Liver (tissue), 8 donors: ENCODE measurements at regions not wholly inside any gene's neighbourhood (a gene's known extent, or its start where the extent isn't known, plus 50 kb on each side); places are given as distances from the start of the nearest gene placed in this dataset.

Experiments used
- DNase-seq: peaks from one replicate; pipeline ENCODE4 v3.0.0-alpha.2; 2017; ENCODE audit warnings: low spot score
- H3K27ac ChIP-seq, 2 donors: one replicate each; pipeline ENCODE4 v1.7.0; 2013; ENCODE audit warnings: inconsistent platforms in 2 of 2, low read length in 2 of 2, control low read depth in 1 of 2, low read depth in 1 of 2, mild to moderate bottlenecking in 1 of 2
- H3K27me3 ChIP-seq, 4 donors: one replicate each; pipeline versions ENCODE4 v1.6.1 to v1.7.0; 2013; ENCODE audit warnings: low read length in 3 of 4, inconsistent platforms in 1 of 4, mild to moderate bottlenecking in 1 of 4, moderate library complexity in 1 of 4; ENCODE audit not compliant: control insufficient read depth in 4 of 4, insufficient read depth in 4 of 4
- H3K36me3 ChIP-seq, 4 donors: one replicate each; pipeline versions ENCODE4 v1.6.1 to v1.7.0; 2013; ENCODE audit warnings: low read length in 3 of 4, mild to moderate bottlenecking in 3 of 4, low read depth in 1 of 4, moderate library complexity in 1 of 4; ENCODE audit not compliant: control insufficient read depth in 4 of 4, insufficient read depth in 3 of 4
- H3K4me1 ChIP-seq, 4 donors: one replicate each; pipeline versions ENCODE4 v1.6.1 to v1.7.0; 2013; ENCODE audit warnings: low read length in 3 of 4, mild to moderate bottlenecking in 3 of 4, moderate library complexity in 1 of 4; ENCODE audit not compliant: control insufficient read depth in 4 of 4, insufficient read depth in 4 of 4
- H3K4me3 ChIP-seq, 3 donors: one replicate each; pipeline versions ENCODE4 v1.6.1 to v1.7.0; 2013; ENCODE audit warnings: low read length in 3 of 3, control low read depth in 1 of 3, low read depth in 1 of 3, mild to moderate bottlenecking in 1 of 3
- H3K9ac ChIP-seq, 2 donors: one replicate each; pipeline ENCODE4 v1.7.0; 2013; ENCODE audit warnings: low read length in 2 of 2, mild to moderate bottlenecking in 2 of 2, moderate library complexity in 2 of 2, control low read depth in 1 of 2, low read depth in 1 of 2
- H3K9me3 ChIP-seq, 4 donors: one replicate each; pipeline versions ENCODE4 v1.6.1 to v1.7.0; 2013; ENCODE audit warnings: low read length in 3 of 4; ENCODE audit not compliant: control insufficient read depth in 4 of 4
- EGR1 ChIP-seq, 2 donors: IDR thresholded peaks; 2 replicates each; pipeline ENCODE4 v1.6.1; 2016 to 2018; ENCODE audit warnings: antibody characterized with exemption in 2 of 2, low read depth in 2 of 2
- FOXA1 ChIP-seq: IDR thresholded peaks from 2 replicates; pipeline ENCODE4 v1.6.1; 2016; ENCODE audit warnings: antibody characterized with exemption
- FOXA2 ChIP-seq: IDR thresholded peaks from 2 replicates; pipeline ENCODE4 v1.6.1; 2016; ENCODE audit warnings: antibody characterized with exemption
- GABPA ChIP-seq, 2 donors: IDR thresholded peaks in 1 of 2; conservative IDR thresholded peaks in 1 of 2; 2 replicates each; pipeline ENCODE4 v1.6.1; 2016; ENCODE audit warnings: antibody characterized with exemption in 2 of 2, mild to moderate bottlenecking in 1 of 2, moderate library complexity in 1 of 2
- HNF4A ChIP-seq, 2 donors: conservative IDR thresholded peaks; 2 replicates each; pipeline ENCODE4 v1.6.1; 2016; ENCODE audit warnings: antibody characterized with exemption in 2 of 2, mild to moderate bottlenecking in 2 of 2
- HNF4G ChIP-seq: IDR thresholded peaks from 2 replicates; pipeline ENCODE4 v1.6.1; 2016; ENCODE audit warnings: antibody characterized with exemption
- JUND ChIP-seq, 2 donors: IDR thresholded peaks; 2 replicates each; pipeline ENCODE4 v1.6.1; 2016; ENCODE audit warnings: antibody characterized with exemption in 2 of 2
- NR2F2 ChIP-seq: IDR thresholded peaks from 2 replicates; pipeline ENCODE4 v1.6.1; 2016; ENCODE audit warnings: antibody characterized with exemption
- RAD21 ChIP-seq, 2 donors: IDR thresholded peaks; 2 replicates each; pipeline ENCODE4 v1.6.1; 2016; ENCODE audit warnings: antibody characterized with exemption in 2 of 2, mild to moderate bottlenecking in 2 of 2
- TAF1 ChIP-seq: conservative IDR thresholded peaks from 2 replicates; pipeline ENCODE4 v1.6.1; 2016; ENCODE audit warnings: antibody characterized with exemption, mild to moderate bottlenecking
- YY1 ChIP-seq: IDR thresholded peaks from 2 replicates; pipeline ENCODE4 v1.6.1; 2016; ENCODE audit warnings: antibody characterized with exemption, mild to moderate bottlenecking
- WGBS: extraction: QIAGEN DNeasy Blood & Tissue Kit; methylation state at CpG from one replicate; pipeline ENCODE4 v1.1.7; 2013; 5-methylcytosine and 5-hydroxymethylcytosine counted together
- TF ChIP-seq, protein P1 (sequence below): IDR thresholded peaks from 2 replicates; pipeline ENCODE4 v1.6.1; 2016; ENCODE audit warnings: antibody characterized with exemption
- TF ChIP-seq, protein P2 (sequence below): IDR thresholded peaks from 2 replicates; pipeline ENCODE4 v1.6.1; 2016; ENCODE audit warnings: antibody characterized with exemption
- TF ChIP-seq, protein P3 (sequence below): fragments of 150-350 bp; IDR thresholded peaks from 2 replicates; pipeline ENCODE4 v1.5.1; 2017; ENCODE audit warnings: improper control_type of control experiment, low read depth, low read length; ENCODE audit not compliant: missing input control
- TF ChIP-seq, protein P4 (sequence below): IDR thresholded peaks from 2 replicates; pipeline ENCODE4 v1.6.1; 2016; ENCODE audit warnings: antibody characterized with exemption, mild to moderate bottlenecking
- TF ChIP-seq, protein P5 (sequence below): IDR thresholded peaks from 2 replicates; pipeline ENCODE4 v1.6.1; 2016; ENCODE audit warnings: antibody characterized with exemption
- donor health status: healthy.
- donor health status: healthy.
- donor health status: healthy.
- donor health status: healthy.
- donor health status: healthy.

DNA sequence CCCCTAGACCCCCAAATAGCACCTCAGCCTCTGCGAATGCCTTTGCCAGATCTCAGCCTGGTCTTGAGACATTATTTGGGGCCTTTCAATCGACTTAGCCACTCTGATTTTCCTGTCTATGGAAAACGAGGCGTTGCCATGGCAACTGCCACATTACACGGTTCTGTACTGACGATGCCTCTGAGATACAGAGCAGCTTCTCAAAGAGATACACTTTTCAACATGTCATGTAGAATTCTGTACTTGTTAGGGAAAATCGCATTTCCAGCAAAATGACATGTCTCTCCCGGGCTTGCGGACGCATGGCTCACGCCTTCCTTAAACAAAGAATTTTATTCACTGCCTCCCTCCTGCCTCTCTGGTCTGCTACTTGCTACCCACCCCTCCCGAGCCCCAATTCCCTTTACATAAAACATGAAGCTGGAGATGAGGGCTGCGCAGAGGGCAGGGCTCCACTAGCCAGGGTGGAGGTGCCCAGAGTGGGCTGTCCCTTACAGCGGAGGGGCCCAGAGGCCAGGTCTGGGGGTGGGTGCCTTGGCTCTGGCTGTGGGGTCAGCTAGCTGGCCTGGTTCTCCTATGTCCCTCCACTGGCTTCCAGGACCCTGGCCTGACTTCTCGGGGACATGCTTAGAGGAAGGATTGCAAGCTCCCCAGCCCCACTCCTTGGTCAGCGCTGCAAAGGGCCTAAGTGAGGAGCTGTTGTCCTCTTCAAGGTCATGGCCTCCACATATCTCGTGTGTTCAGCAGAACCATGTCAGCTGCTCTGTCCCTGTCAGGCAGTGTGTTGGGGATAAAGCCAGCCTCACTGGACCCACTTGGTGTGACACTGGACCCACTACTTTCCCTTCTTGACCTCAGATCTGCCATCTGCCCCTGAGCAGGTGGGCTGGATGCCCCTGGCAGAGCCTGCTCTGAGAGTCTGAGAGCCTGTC, 342.5 kb downstream of the RPS24 start:
- no peak overlapping the region for H3K4me3 ChIP-seq
- H3K9me3 ChIP-seq, result peaks cover 0 to 4% (median 2%) of the 10 kb centered on the region in 4 donors
- no peak overlapping the region for H3K27ac ChIP-seq
- DNase-seq, result no peak
- TF ChIP-seq, protein P1, sequence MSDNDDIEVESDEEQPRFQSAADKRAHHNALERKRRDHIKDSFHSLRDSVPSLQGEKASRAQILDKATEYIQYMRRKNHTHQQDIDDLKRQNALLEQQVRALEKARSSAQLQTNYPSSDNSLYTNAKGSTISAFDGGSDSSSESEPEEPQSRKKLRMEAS, result no peak
- no peak for TF ChIP-seq JUND (IDR thresholded peaks at IDR 0.05)
- TF ChIP-seq, protein P2, sequence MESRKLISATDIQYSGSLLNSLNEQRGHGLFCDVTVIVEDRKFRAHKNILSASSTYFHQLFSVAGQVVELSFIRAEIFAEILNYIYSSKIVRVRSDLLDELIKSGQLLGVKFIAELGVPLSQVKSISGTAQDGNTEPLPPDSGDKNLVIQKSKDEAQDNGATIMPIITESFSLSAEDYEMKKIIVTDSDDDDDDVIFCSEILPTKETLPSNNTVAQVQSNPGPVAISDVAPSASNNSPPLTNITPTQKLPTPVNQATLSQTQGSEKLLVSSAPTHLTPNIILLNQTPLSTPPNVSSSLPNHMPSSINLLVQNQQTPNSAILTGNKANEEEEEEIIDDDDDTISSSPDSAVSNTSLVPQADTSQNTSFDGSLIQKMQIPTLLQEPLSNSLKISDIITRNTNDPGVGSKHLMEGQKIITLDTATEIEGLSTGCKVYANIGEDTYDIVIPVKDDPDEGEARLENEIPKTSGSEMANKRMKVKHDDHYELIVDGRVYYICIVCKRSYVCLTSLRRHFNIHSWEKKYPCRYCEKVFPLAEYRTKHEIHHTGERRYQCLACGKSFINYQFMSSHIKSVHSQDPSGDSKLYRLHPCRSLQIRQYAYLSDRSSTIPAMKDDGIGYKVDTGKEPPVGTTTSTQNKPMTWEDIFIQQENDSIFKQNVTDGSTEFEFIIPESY, result no peak
- no peak for TF ChIP-seq HNF4A (conservative IDR thresholded peaks at IDR 0.05)
- no peak for TF ChIP-seq FOXA1
- no peak for TF ChIP-seq EGR1 (IDR thresholded peaks at IDR 0.05; ENCODE audit: low read depth in 2 of 2)
- TF ChIP-seq TAF1, result no peak
- TF ChIP-seq NR2F2, result no peak
- TF ChIP-seq, protein P3, sequence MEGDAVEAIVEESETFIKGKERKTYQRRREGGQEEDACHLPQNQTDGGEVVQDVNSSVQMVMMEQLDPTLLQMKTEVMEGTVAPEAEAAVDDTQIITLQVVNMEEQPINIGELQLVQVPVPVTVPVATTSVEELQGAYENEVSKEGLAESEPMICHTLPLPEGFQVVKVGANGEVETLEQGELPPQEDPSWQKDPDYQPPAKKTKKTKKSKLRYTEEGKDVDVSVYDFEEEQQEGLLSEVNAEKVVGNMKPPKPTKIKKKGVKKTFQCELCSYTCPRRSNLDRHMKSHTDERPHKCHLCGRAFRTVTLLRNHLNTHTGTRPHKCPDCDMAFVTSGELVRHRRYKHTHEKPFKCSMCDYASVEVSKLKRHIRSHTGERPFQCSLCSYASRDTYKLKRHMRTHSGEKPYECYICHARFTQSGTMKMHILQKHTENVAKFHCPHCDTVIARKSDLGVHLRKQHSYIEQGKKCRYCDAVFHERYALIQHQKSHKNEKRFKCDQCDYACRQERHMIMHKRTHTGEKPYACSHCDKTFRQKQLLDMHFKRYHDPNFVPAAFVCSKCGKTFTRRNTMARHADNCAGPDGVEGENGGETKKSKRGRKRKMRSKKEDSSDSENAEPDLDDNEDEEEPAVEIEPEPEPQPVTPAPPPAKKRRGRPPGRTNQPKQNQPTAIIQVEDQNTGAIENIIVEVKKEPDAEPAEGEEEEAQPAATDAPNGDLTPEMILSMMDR, result no peak
- TF ChIP-seq HNF4G, result no peak
- no peak for TF ChIP-seq FOXA2
- no peak for TF ChIP-seq GABPA (IDR thresholded peaks at IDR 0.05 in 1 of 2, conservative IDR thresholded peaks at IDR 0.05 in 1 of 2)
- TF ChIP-seq RAD21 (IDR thresholded peaks at IDR 0.05), result no peak
- no peak for TF ChIP-seq YY1
- TF ChIP-seq, protein P4, sequence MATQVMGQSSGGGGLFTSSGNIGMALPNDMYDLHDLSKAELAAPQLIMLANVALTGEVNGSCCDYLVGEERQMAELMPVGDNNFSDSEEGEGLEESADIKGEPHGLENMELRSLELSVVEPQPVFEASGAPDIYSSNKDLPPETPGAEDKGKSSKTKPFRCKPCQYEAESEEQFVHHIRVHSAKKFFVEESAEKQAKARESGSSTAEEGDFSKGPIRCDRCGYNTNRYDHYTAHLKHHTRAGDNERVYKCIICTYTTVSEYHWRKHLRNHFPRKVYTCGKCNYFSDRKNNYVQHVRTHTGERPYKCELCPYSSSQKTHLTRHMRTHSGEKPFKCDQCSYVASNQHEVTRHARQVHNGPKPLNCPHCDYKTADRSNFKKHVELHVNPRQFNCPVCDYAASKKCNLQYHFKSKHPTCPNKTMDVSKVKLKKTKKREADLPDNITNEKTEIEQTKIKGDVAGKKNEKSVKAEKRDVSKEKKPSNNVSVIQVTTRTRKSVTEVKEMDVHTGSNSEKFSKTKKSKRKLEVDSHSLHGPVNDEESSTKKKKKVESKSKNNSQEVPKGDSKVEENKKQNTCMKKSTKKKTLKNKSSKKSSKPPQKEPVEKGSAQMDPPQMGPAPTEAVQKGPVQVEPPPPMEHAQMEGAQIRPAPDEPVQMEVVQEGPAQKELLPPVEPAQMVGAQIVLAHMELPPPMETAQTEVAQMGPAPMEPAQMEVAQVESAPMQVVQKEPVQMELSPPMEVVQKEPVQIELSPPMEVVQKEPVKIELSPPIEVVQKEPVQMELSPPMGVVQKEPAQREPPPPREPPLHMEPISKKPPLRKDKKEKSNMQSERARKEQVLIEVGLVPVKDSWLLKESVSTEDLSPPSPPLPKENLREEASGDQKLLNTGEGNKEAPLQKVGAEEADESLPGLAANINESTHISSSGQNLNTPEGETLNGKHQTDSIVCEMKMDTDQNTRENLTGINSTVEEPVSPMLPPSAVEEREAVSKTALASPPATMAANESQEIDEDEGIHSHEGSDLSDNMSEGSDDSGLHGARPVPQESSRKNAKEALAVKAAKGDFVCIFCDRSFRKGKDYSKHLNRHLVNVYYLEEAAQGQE, result no peak
- TF ChIP-seq, protein P5, sequence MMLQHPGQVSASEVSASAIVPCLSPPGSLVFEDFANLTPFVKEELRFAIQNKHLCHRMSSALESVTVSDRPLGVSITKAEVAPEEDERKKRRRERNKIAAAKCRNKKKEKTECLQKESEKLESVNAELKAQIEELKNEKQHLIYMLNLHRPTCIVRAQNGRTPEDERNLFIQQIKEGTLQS, result no peak
- no peaks in the 10 kb centered on the region for H3K4me1 ChIP-seq
- H3K36me3 ChIP-seq, result no peaks in the 10 kb centered on the region
- no peaks in the 10 kb centered on the region for H3K27me3 ChIP-seq
- WGBS, result 83% methylated on average over 17 of the region's 17 CpGs
- no peak overlapping the region for H3K9ac ChIP-seq
